Body of pancreas (tissue), 4 donors: ENCODE measurements at regions not wholly inside any gene's neighbourhood (a gene's known extent, or its start where the extent isn't known, plus 50 kb on each side); places are given as distances from the start of the nearest gene placed in this dataset.
A peak's percentile ranks its signal among the peaks of the same experiment; 100 is the strongest.

Experiments used
- ATAC-seq: fragments of 150-250 bp; one replicate; pipeline ENCODE4 v1.9.1; 2016
- DNase-seq, 4 donors: peaks; one replicate each; pipeline ENCODE4 v3.0.0-alpha.2; 2019
- H3K27ac ChIP-seq, 4 donors: fragments of 200-600 bp; sonication (generic); 1 replicate in 3 of 4; 2 replicates in 1 of 4; pipeline versions ENCODE4 v1.5.1 to v1.6.1; 2016 to 2019; ENCODE audit warnings: mild to moderate bottlenecking in 1 of 4, mixed read lengths in 1 of 4, moderate library complexity in 1 of 4
- H3K27me3 ChIP-seq, 2 donors: fragments of 200-600 bp; sonication (generic); one replicate each; pipeline ENCODE4 v1.6.0; 2016; ENCODE audit warnings: mild to moderate bottlenecking in 1 of 2
- H3K36me3 ChIP-seq, 2 donors: fragments of 200-600 bp; sonication (generic); replicated peaks in 1 of 2; 2 replicates each; pipeline ENCODE4 v1.5.1; 2016; ENCODE audit warnings: low read depth in 2 of 2; ENCODE audit not compliant: insufficient read depth in 1 of 2
- H3K4me1 ChIP-seq: fragments of 200-600 bp; sonication (generic); one replicate; pipeline ENCODE4 v1.6.0; 2016
- H3K4me3 ChIP-seq, 2 donors: fragments of 200-600 bp; sonication (generic); 1 replicate in 1 of 2; 2 replicates in 1 of 2; pipeline ENCODE4 v1.5.1; 2016 to 2019
- H3K9me3 ChIP-seq, 3 donors: fragments of 200-600 bp; sonication (generic); 1 replicate in 2 of 3; 2 replicates in 1 of 3; pipeline ENCODE4 v1.5.1; 2016
- CTCF ChIP-seq, 7 experiments: fragments of 450-650 bp in 4 of 7; fragments of 200-600 bp in 3 of 7; sonication (generic) in 3 of 7; IDR thresholded peaks; one replicate each; pipeline ENCODE4 v1.5.1; 2016 to 2019; ENCODE audit warnings: antibody characterized with exemption in 7 of 7
- POLR2A ChIP-seq, 3 donors: fragments of 450-650 bp; IDR thresholded peaks; one replicate each; pipeline ENCODE4 v1.6.1; 2016; ENCODE audit warnings: antibody characterized with exemption in 3 of 3, mild to moderate bottlenecking in 2 of 3
- WGBS, 2 donors: methylation state at CpG; one replicate each; pipeline ENCODE4 v1.1.5; 2017; 5-methylcytosine and 5-hydroxymethylcytosine counted together
- intact Hi-C: fragments of 100-400 bp; cut with DNase I; formaldehyde crosslinking; loops from one replicate; pipeline ENCODE4 v1.15.1; 2023

- 50 to 62% methylated on average over 5 to 11 of the region's 11 CpGs for WGBS, 2 donors
- Histone ChIP-seq H3K27me3 (no peaks in the 10 kb centered on the region), H3K36me3 (no peaks in the 10 kb centered on the region), H3K4me1 (no peaks in the 10 kb centered on the region), H3K4me3 (no peak overlapping the region), H3K27ac (no peak overlapping the region), H3K9me3 (no peaks in the 10 kb centered on the region)
- no peak for ATAC-seq
- intact Hi-C loops = no loop called here
- peak in 1 of 4 donors; percentile 10 for DNase-seq
- TF ChIP-seq POLR2A (IDR thresholded peaks at IDR 0.05) = no peak
- TF ChIP-seq CTCF (IDR thresholded peaks at IDR 0.05) = no peak
Measured at GRCh38 chr15:77784361-77785292, 151.9 kb upstream of the LINGO1 start.

- Histone ChIP-seq H3K27me3 (no peaks in the 10 kb centered on the region), H3K36me3 (no peaks in the 10 kb centered on the region), H3K4me3 (no peak overlapping the region), H3K27ac (no peak overlapping the region), H3K4me1 (no peaks in the 10 kb centered on the region), H3K9me3 (no peaks in the 10 kb centered on the region)
- no peak for DNase-seq
- no peak for ATAC-seq
- intact Hi-C loops = no loop called here
- WGBS, 2 donors = 46 to 56% methylated on average over 8 to 10 of the region's 10 CpGs
- TF ChIP-seq POLR2A (IDR thresholded peaks at IDR 0.05) (no peak), CTCF (IDR thresholded peaks at IDR 0.05) (no peak)
Measured at GRCh38 chr15:77783636-77784035, 150.9 kb upstream of the LINGO1 start.

- DNase-seq (no peak), ATAC-seq (no peak)
- Histone ChIP-seq H3K27me3 (no peaks in the 10 kb centered on the region), H3K36me3 (no peaks in the 10 kb centered on the region), H3K4me3 (no peak overlapping the region), H3K4me1 (no peaks in the 10 kb centered on the region), H3K27ac (no peak overlapping the region), H3K9me3 (no peaks in the 10 kb centered on the region)
- TF ChIP-seq CTCF (IDR thresholded peaks at IDR 0.05) (no peak), POLR2A (IDR thresholded peaks at IDR 0.05) (no peak)
- intact Hi-C loops = no loop called here
- 70 to 84% methylated on average over 4 of the region's 4 CpGs for WGBS, 2 donors
Measured at GRCh38 chr15:77782691-77783090, 150.0 kb upstream of the LINGO1 start.

GRCh38 chr15:77781946-77782240 lies 149.2 kb upstream of the LINGO1 start:
- 68 to 78% methylated on average over 8 of the region's 8 CpGs for WGBS, 2 donors
- DNase-seq (no peak), ATAC-seq (no peak)
- Histone ChIP-seq H3K36me3 (no peaks in the 10 kb centered on the region), H3K4me1 (no peaks in the 10 kb centered on the region), H3K27me3 (no peaks in the 10 kb centered on the region), H3K4me3 (no peak overlapping the region), H3K9me3 (no peaks in the 10 kb centered on the region), H3K27ac (no peak overlapping the region)
- intact Hi-C loops = no loop called here
- TF ChIP-seq POLR2A (IDR thresholded peaks at IDR 0.05) (no peak), CTCF (IDR thresholded peaks at IDR 0.05) (no peak)
